SK-N-DZ (cell line): ENCODE measurements at regions not wholly inside any gene's neighbourhood (a gene's known extent, or its start where the extent isn't known, plus 50 kb on each side); places are given as distances from the start of the nearest gene placed in this dataset.

ENCODE experiments used
- DNase-seq: peaks from one replicate; pipeline ENCODE4 v3.0.0-alpha.2; 2015; ENCODE audit warnings: low spot score

- no peak for DNase-seq
Observed at GRCh38 chr6:122524056-122524455, 52.4 kb upstream of the SERINC1 start.

DNA sequence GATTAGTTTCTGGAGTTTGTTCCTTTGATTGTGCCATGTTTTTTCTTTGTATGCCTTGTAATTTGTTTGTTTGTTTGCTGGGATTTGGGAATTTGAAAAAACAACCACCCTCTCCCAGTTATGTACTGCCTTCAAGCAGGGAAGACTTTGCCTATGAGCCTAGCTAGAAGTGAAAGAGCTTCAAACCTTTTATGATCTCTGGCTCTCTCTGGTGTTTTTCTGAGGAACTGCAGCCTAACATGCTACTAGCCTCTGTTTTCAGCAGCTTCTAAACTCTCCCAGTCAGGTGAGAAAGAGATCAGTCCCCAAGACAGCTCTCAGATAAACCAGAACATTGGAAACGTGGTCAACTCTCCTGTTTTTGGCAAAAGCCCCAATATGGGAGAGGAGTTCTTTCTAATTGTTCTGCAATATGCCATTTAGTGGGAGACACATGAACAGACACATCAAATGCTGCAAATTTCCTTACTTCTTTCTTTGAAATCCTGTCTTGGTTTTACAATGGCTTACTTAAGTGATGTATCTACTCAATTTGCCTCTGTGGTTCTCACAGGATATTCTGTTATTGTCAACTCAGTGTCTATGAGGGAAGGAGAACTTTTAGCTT is 58.9 kb upstream of the SERINC1 start:
- DNase-seq: peak; percentile 78

DNA sequence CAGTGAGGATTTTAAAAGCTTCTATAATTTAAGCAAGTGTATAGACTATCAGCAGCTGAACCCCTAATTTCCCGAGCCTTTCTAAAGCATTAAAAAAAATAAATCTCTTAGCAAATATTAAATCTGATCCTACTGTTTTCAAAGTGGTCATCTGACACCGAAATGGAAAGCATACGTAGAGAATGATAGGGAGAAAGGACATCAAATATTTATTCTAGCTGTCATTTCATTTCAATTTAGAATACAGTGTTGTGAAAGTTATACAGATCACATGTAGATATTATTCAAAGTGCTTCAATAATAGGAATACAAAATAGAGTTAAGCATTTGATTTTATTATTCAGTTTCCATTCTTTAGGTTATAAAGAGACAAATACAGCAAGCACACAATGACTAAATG is 61.9 kb upstream of the PKIB start:
- no peak for DNase-seq

DNA sequence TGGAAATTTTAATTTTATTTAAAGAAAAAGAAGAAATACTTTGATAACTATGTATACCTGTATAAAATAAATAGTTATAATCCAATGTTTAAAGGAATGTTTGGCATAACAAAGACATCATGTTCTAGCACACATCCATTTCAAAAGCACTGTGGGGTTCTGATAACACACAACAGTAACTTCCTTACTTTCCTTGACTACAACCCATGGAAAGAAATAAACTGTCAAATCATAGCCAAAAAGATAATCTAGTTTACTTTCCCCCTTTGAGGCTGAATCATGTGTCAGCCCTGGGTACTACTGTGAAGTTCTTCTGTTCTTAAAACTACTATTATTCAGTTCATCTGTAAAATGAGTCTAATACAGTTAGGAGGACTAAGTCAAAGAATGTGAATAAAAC is 61.4 kb upstream of the PKIB start:
- DNase-seq: no peak

GRCh38 chr6:122553697-122554096 is 56.5 kb upstream of the PKIB start:
- peak; percentile 75 for DNase-seq

DNA sequence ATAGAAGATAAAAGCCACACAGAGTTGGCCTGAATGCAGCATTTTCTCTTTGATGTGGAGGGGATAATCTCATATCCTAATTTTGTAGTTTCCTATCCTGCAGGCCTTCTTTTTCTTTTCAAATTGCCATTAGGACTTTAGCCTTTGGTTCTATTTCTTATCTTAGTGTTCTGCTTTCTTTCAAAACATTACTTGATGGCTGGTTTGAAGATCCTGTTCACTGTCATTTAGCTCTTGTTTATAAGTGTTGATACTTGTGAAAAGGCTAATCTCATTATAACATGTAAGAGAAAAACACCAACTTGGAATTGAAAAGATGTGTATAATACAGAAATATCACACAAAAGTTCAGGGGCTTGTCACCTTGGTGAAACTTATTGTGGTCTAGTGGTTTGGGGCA is 54.6 kb upstream of the PKIB start:
- peak; percentile 94 for DNase-seq

GRCh38 chr6:122558080-122558479 is 52.1 kb upstream of the PKIB start:
- DNase-seq: no peak
